GM21390 (cell line): ENCODE measurements at regions not wholly inside any gene's neighbourhood (a gene's known extent, or its start where the extent isn't known, plus 50 kb on each side); places are given as distances from the start of the nearest gene placed in this dataset.
"Not testable (repeated sequence)": the region's sequence is repeated elsewhere in the genome, so short reads cannot be mapped to it uniquely, and the experiment has no call there.

ENCODE experiments used
- ATAC-seq: cut with Tn5 transposase; IDR thresholded peaks from one replicate; pipeline ENCODE4 v1.9.1; 2021; ENCODE audit not compliant: unreplicated experiment

DNA sequence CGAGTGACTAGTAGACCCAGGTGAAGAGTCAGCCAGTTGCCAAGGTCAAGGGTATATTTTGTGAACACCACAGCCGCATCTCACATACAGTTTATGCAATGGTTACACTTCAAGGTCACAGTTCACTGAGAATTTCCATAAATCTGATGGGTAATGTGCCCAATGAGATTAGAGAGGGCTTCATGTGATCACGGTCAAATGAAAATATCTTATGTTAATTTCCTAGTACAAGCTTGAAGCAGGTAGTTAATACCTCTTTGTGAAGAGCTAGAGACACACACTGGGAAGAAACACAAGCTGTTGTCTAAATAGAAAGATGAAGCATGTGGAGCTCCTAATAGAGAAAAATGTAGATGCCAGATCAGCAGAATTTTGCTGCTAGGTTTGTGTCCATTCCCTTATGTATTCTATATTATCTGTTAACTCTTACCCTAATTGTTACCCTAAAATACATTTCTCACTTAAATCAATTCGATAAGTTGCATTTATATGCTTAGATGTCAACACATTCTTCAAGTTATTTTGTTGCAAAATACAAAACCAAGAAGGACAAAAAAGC lies 136.0 kb downstream of the NR2F2 start:
- no peak for ATAC-seq

DNA sequence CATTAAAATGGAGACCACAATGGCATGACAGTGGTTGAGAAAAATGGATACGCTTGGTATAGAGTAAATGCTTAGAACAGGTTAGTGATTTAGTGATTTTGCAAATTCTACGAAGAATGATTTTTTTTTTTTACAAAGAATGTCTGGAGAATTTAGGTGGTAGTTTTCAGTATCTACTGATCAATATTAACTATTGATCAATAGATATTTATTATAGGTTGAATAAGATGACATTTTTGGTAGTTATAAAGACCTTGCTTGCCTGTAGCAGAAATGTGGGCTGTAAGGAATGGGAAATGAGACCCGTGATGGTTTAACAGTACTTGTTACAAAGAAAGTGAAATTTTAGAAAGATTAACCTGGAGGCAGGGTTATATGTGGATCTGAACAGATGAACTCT lies 137.5 kb downstream of the NR2F2 start:
- no peak for ATAC-seq

DNA sequence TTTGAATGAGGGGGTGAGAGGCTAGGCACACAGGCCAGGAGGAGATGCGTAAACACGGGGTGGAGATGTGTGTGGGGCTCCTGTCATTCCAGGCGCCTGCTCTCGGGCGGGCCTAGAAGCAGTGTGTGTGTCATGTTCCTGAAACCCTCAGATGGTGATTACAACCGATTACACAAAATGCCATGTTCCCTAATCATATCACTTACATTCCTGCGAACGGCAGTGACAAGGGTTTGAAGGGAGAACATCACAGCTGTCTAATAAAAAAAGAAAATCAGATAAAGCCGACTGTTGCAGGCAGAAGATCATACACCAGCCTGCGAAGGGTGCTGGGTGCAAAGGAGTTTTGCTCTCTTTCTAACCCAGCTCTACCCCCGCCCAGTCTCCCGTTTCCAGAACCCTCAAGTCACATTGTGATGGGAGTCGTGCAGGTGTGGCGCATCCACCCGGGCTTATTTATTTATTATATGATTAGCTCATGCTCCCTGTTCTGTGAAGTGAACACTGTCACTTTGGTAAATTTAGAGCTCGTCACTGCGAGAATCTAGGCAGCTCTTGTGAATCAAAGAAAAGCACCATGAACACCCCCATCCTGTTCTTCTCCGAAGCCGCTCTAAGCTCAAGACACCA lies 140.3 kb downstream of the NR2F2 start:
- no peak for ATAC-seq

DNA sequence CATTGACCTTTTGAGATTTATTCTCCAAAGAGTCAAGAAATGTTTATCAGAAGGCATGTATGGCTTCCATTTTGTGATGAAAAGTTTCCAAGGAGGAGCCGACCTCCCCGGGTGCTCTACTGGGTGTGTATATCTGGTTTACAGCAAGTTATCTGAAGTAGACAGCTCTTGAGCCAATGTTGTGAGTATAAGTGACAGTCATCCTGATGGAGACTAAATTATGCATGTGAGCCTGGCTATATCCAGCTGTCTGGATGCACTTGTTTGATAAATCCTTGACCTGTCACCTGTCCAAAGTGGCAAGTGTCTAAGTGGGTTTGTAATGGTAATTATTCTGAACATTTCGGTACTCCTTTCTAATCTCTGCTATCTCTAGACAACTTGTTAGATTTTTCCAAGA lies 142.2 kb downstream of the NR2F2 start:
- no peak for ATAC-seq

DNA sequence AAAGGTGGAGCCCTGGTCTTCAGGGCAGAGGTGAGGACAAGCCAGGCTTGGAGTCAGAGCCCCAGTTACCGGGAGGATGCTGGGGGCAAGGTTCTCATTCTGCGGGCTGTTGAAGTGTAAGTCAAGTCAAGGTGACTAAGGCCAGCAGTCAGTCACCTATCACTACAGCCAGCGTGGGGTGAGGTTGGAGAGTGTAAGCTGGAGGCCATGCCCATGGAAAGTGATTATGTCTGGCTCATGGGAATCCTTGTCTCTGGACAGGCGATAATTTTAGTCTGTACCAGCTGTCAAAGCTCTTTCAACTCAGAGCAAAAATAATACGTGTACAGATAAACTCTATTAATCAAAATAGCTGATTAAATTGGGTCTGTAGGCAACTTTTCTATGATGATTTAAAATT lies 143.1 kb downstream of the NR2F2 start:
- ATAC-seq = no peak

DNA sequence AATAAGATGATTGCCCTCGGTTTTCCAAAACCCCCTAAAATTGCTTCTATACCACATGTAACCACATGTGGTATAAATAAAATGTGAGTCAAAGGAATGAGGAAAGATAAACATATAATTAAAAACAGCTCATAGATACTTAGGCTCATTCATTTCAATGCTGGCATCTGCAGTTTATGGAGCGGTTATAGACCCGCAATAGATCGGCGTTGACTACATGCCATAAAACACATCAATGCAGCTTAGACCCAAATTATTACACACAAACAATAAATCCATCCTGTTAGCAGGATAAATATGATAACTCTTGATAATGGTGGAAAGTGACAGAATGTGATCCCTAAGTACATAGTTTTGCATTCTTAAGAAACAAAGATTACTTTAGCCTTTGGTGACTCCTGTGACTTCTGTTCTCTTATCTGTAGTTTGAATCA lies 143.7 kb downstream of the NR2F2 start:
- no peak for ATAC-seq

DNA sequence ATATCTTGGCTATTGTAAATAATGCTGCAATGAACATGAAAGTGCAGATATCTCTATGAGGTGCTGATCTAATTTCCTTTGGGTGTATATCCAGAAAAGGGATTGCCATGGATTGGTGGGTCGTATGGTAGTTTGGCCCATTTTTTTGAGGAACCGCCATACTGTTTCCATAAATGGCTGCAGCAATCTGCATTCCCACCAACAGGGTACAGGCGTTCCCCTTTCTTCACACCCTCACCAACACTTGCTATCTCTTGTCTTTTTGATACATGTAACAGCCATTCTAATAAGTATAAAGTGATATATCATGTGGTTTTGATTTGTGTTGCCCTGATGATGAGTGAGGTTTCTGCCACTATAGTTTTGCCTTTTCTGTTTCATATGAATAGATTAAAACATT lies 146.7 kb downstream of the NR2F2 start:
- no peak for ATAC-seq

DNA sequence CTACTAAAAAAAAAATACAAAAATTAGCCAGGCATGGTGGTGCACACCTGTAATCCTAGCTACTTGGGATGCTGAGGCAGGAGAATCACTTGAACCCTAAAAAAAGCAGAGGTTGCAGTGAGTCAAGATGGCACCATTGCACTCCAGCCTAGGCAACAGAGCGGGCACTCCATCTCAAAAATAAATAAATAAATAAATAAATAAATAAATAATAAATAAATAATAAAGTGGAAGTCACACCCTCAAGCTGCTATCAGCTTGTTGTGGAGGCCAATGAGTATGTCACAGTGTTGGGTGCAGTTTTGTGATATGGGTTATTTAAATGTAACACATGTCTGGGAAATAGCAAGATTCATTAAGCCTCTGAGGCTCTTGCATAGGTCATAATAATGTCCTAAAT lies 153.9 kb downstream of the NR2F2 start:
- not testable (repeated sequence) for ATAC-seq

DNA sequence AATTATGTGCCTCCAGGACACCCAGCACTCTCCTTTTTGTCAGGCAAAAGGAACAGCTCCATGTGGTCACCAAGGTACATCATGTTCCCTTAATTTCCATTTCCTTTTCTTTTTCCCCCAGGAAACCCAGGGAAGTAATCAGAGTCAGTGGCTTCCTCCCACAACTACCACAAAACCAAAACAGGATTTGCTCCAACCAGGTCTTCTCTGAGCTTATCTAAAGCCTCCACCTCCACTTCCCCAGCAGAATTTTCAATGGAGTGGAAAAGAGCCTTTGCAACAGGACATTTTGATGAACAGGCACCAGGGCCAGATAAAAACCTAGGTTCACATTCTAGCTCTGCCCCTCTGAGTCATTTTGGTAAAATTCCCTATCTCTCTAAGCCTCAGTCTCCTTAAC lies 154.3 kb downstream of the NR2F2 start:
- no peak for ATAC-seq

DNA sequence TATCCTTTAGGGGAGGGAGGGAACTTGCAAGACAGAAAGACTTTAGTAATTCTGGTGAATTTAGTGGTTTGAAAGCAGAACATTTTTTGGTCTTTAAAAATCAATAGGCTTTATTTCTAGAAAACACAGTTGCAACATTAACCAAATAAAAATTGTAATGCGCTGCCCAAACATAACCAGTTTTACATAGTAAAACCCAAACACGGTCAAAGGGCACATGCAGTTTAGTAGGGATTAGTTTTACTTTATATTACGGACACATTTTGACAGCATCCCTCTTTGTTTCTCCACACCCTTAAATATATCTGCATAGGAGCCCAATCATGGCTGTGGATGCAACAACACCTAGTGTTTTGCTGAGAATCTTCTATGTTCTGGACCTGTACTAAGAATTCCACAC lies 156.7 kb downstream of the NR2F2 start:
- ATAC-seq = no peak

DNA sequence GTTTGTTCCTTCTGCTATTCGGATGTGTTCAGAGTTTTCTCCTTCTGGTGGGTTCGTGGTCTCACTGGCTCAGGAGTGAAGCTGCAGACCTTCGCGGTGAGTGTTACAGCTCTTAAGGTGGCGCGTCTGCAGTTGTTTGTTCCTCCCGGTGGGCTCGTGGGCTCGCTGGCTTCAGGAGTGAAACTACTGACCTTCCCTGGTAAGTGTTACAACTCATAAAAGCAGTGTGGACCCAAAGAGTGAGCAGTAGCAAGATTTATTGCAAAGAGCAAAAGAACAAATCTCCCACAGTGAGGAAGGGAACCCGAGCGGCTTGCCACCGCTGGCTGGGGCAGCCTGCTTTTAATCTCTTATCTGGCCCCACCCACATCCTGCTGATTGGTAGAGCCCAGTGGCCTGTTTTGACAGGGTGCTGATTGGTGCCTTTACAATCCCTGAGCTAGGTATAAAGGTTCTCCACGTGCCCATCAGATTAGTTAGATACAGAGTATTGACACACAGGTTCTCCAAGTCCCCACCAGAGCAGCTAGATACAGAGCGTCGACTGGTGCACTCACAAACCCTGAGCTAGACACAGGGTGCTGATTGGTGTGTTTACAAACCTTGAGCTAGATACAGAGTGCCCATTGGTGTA lies 160.7 kb downstream of the NR2F2 start:
- ATAC-seq = not testable (repeated sequence)

DNA sequence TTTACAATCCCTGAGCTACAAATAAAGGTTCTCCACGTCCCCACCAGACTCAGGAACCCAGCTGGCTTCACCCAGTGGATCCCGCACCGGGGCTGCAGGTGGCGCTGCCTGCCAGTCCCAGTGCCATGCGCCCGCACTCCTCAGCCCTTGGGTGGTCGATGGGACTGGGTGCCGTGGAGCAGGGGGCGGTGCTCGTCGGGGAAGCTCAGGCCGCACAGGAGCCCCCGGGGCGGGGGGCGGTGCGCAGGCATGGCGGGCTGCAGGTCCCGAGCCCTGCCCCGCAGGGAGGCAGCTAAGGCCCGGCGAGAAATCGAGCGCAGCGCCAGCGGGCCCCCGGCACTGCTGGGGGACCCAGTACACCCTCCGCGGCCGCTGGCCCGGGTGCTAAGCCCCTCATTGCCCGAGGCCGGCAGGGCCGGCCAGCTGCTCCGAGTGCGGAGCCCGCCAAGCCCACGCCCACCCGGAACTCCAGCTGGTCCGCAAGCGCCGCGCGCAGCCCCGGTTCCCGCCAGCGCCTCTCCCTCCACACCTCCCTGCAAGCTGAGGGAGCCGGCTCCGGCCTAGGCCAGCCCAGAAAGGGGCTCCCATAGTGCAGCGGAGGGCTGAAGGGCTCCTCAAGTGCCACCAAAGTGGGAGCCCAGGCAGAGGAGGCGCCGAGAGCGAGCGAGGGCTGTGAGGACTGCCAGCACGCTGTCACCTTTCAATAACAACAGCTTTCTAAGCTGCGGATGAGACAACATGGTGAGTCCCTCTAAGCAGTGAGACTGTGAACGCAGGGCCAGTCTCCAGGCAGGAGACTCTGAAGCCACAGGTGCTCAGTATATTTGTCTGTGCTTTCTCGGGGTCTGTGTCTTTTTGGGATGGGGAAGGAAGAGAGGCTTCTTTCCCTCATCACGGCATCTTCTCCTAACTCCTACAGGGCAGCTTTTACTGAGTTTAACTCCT lies 161.5 kb downstream of the NR2F2 start:
- not testable (repeated sequence) for ATAC-seq

DNA sequence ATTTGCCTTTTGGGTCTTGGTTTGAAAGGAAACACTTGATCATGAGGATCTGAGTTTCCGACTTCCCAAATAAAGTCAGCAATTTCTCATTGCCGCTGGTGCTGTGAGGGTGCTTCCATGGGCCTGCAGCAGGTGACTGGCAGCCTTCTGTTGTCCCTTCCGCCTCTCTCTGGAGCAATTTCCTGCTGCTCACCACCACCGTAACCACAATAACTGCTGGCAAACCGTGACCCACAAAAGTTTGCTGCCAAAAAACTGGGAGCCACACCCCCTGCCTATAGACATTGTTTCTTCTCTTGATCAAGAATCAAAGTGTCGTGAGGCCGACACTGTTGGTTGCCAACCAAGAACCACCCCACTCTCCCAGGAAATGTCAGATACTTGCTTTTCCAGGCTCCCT lies 164.0 kb downstream of the NR2F2 start:
- no peak for ATAC-seq

DNA sequence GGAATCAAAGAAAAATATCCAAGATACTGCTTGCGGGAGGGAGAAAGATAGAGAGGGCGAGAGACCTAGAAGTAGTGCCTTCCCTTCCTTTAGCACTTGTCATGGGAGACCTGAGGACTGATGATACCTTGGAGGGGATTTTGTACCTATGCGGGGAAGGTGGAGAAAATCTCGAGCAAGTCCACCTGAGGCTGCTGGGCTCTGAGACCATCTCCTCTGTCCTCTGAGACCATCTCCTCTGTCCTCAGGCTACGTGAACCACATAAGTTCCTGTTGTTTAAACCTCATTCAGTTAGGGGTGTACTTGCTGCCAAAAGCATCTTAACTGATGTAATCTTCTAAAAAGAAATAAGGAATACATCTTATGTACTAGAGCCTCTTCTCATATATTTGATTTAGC lies 164.9 kb downstream of the NR2F2 start:
- ATAC-seq = no peak

DNA sequence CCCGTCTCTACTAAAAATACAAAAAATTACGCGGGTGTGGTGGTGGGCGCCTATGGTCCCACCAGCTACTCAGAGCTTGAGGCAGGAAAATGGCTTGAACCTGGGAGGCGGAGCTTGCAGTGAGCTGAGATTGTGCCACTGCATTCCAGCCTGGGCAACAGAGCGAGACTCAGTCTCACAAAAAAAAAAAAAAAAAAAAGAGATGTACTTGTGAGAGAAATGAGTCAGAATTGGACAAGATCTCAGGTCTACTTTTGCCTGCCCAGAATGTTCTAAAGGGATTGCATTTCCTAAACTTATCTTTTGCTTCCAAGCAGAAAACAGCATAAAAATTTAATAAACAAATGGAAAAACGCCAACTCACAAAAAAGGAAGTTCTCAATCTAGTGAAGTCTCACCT lies 167.5 kb downstream of the NR2F2 start:
- no peak for ATAC-seq

DNA sequence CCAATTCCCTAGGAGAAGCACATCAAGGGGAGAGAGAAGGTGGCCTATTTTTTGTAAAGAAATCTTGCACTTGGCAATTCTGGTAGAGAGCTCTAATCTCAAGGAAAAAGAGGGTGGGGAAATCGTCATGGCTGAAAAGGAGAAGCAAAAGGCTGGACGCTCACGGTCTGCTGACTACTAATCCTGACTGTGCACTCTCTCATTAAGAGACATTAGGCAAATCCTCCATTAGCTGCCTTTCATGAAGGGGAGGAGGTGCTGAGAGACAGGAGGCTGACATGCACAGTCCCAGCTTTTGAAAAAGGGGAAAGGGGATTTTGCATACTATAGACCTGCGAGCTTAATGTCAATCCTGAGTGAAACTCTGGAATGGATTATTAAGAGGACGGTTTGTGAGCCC lies 170.0 kb downstream of the NR2F2 start:
- ATAC-seq = no peak

DNA sequence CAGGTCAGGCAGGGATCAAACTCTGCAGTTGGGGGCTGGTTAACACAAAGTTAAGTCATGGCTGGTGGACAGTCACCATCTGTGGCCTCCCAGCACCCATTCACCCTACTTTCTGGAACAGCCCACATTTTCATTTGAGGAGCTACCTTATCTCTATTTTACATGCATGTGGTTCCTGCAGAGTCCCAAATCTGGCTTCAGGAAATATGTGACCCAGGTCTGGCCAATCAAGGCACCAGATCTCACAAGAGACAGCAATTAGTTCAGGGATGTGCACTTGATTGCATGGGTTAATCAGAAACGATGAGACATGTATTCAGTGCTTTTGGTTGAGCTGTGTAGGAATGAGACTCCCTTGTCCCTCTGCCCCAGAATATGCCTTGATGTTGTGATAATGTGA lies 170.9 kb downstream of the NR2F2 start:
- ATAC-seq = no peak

DNA sequence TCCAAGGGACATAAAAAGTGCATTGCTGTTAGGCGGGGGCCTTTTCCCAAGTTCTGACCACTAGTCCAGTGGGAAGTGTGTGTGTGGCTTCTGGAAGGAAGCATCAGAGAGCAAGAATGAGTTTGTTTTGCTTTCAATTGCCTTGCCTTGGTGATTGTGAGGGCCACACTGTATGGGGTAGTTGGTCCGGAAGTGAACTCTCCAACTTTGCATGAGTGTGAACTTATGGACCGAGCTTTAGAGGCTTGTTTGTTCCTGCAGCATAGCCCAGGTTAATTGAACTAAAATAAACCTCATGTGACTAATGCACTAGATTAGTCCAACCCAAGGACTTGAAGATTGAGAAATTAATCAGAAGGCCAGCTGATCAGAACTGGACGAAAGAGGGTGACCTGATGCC lies 171.7 kb downstream of the NR2F2 start:
- no peak for ATAC-seq

DNA sequence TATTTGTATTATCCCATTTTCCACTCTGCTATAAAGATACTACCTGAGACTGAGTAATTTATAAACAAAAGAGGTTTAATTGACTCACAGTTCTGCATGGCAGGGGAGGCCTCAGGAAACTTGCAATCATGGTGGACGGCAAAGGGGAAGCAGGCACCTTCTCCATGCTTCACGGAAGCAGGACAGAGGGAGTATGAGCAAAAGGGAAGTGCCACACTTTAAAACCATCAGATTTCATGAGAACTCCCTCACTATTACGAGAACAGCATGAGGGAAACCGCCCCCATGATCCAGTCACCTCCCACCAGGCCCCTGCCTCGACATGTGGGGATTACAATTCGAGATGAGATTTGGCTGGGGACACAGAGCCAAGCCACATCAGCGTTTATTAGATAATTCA lies 172.8 kb downstream of the NR2F2 start:
- ATAC-seq = no peak

DNA sequence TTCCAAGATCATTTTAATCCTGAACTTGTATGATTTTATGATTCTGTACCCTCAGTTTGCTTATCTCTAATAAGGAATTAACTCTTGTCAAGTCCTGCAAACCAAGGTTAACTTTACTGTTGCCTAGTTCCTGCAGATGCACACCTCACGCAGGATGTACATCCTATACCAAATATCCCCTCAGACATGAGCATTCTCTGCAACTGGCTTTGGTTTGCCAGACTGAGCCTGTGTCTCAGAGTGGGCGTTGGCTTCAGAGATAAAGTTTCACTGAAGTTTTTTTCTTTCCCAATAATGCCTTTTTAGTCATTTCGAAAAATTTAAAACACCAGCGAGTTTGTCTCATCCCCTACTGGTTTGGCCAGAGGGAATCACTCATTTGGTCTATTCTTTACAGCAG lies 173.9 kb downstream of the NR2F2 start:
- ATAC-seq = no peak

DNA sequence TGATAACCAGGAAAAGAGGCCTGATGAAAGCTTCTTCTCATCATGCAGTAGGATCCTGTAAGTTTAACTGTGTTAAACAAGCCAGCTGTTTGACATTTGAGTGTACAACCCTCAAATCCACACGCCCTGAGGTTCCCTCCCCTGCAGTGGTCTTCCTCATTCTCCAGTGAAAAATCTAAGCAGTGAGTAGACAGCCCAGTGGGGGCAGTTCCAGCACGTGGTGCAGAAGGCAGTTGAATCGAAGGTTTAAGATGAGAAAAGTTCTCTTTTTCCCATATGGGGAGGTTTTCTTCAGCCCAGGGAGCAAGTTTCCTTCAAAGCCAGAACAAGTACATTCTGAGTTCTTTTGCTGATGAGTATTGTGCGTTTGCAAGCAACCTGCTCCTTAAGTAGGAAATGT lies 174.5 kb downstream of the NR2F2 start:
- no peak for ATAC-seq
